Anterior cingulate cortex (tissue), 58 donors: ENCODE measurements at regions not wholly inside any gene's neighbourhood (a gene's known extent, or its start where the extent isn't known, plus 50 kb on each side); places are given as distances from the start of the nearest gene placed in this dataset.
"Not testable (repeated sequence)": the region's sequence is repeated elsewhere in the genome, so short reads cannot be mapped to it uniquely, and the experiment has no call there.

Source experiments
- DNase-seq, 58 donors: peaks; one replicate each; lab custom pipeline; 2025; lab: John Stamatoyannopoulos, UW

DNA sequence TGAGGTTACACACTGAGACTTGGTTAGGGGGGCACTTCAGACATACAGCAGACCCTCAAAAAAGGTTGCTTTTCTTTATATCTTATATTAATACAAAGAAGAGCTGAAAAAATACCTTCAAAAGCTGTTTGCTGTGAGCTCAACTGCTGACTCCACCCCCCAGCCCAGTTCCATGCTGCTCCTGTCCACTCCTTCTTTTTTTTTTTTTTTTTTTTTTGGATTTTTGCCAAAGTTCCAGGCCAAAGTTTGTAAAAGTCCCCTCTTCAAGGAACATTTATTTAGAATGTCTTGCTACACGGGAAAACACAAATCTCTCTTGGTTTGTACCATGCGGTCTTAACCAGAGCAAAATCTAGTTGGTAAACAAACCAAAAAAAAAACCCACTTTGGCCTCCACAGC, 85.3 kb upstream of the AKAP12 start:
- no peak for DNase-seq

GRCh38 chr6:151155095-151155494, 84.7 kb upstream of the AKAP12 start:
- DNase-seq: no peak

DNA sequence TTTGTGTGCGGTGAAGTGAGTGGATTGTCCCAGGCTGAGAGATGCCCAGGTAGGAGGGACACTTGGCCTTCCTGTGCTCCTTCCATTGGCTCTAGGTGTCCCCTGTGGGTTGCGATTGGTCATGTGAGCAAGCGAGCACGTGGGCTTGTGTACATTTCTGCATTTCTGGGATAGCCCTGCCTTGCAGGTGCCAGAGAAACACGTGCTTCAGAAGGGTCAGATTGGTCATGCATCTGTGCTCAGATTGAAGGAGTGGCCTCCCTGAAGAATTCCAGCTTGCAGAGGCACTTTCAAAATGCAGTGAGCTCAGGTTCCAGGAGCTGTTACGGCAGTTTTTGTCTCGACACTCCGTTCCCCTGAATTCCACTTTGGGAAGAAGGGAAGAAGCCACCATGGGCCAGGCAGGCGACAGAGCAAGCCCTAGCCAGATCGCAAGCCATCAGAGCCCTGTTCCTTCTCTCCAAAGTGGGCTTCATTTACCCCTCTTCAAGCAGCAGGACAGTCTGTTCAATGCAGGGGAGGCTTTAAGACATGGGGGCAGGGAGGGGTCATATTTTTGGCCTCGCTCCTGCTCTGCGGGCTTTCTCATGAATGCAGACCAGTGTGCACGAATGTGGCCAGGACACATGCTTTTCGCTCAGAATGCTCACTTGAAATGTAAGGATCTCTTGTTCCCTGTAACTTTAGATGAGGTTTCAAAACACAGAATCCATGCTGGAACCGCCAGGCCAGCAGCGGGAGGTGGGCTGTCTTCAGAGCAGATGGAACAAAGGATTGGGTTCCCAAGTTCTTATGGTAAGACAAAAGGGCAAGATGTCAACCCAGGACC, 78.6 kb upstream of the AKAP12 start:
- no peak for DNase-seq

GRCh38 chr6:151164383-151164782, 75.4 kb upstream of the AKAP12 start:
- DNase-seq: no peak

GRCh38 chr6:151166180-151166579, 73.6 kb upstream of the AKAP12 start:
- DNase-seq: no peak

- DNase-seq: no peak
These were observed 72.7 kb upstream of the AKAP12 start for GRCh38 chr6:151167034-151167433.

DNA sequence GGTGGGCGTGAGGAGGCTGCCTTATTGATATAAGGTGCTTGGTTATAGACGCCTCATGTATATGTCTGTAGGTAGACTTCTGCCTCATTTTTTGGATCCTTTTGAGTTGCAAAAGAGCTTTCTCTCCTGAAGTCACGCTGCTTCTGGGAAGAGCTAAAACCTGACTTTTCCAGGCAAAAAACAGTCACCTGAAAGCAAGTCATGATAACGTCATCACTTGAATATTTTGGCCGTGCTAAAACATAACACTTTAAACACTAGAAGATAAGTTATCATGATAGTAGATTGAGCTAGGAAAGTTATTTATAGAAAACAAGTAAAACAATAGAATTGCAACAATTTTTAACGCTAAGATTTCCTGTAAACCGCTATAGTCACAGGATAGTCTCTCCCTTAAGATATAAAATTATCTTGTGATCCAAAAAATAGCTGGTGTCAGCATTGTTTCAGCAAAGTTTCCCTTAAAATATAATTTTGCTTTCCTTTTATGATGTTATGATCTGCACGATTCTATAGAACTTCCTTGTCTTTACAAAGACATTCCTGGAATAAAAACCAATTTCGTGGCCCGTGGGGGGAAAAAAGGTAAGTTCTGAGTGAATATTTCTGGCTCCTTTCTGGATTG, 69.0 kb upstream of the AKAP12 start:
- no peak for DNase-seq

GRCh38 chr6:151172751-151173150, 67.0 kb upstream of the AKAP12 start:
- no peak for DNase-seq

DNA sequence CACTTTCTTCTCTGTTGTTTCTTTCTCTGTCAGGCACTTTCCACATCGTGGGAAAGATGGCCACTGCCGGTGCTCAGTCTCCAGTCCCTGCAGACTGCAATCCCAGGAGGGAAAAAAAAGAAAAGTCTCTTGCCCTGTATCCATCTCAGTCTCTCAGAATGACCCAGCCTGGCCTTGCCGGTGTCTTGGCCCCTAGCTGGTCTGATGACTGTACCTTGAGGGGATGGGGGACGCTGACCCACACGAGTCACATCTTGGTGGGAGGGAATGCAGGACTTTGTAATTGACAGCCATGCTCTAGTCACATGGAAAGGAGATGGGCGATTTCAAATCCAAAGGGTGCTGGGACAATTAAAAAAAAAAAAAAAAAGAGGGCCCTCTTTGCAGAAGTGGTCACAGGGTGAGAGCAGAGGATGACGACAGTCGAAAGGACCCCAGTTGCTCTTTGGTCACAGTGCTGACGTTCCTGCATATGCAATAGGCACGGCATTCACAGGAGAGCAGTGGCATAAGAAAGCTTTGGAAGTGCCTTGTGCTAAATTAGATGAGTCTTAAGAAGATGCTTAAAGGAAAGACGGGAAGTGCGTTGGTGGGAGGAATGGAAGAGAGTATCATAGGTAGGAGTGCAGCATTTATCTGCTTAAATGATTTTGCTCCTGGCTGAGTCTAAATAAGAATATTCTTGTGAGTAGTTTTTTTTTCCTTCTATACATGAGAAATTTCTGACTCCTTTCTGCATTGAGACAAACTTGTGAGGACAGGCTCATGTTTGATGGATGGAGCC, 63.9 kb upstream of the AKAP12 start:
- DNase-seq: peak in 1 of 58 donors; percentile 8

DNA sequence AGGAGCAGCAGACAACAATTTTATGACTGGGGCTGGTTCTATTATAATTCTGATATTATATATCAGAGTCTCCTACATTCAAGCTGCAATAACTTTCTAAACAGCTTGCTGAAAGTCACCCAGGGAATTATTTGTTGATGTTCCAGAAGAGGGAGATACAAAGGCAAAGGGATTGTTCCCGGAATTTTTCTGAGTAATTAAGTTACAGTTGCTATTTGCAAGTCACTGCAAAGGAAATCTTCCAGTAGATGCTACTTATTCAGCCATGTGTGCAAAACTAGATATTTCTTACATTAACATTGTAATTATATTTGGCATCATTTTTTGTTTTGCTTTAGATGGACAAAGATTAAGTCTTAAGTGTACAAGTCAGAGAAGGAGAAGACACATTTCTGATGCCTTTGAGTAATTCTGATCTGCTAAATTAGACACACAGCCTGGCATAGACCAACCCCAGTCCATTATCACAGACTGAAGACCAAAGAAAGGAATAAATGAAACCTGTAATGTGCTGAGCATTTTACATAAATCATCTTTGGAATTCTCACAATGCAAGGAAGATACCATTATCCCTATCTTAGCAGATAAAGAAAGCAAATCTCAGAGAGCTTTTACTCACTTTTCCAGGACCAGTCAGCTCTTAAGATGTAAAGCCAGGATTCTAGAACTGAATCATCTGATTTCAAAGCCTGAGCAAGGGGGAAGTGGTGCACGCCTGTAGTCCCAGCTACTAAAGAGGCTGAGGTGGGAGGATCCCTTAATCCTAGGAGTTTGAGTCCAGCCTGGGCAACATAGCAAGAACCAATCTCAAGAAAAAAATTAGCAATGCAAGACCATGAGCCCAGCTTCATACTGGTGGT, 62.6 kb upstream of the AKAP12 start:
- no peak for DNase-seq

DNA sequence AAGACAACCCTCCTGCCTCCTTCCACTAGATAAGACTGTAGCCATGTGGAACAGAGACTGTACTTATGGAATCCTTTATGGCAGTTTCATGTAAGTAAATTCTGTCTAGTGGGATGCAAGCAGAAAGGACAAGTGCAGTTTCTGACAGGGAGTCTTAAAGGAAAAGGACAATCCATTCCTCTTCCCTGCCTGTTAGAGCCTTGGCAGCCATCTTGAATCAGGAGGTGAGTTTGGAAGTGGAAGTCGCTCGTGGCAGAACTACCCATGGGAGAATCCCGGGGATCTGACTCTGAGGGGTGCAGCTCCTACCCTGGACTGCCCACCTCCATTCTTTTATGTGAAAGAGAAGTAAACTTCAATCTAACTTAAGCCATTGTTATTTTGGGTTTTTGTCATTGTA, 61.4 kb upstream of the AKAP12 start:
- DNase-seq: no peak

DNA sequence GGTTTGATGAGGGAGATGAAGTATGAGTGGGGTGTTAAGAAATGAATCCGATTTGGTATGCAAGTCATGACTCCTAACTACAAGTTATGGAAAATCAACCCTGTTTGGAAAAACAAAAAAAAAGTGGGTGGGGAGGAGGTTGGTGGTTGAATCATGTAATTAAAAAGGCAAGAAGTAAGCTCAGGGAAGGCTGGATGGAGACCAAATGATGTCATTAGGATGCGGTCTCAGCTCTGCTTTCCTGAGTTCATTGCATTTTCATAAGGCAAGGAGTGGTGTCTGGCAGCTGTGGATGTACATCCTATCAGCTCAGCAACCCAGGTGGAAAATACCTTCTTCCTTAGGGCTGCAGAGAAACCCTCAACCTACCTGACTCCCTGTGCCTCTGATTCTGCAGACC, 60.4 kb upstream of the AKAP12 start:
- no peak for DNase-seq

- no peak for DNase-seq
These were observed 59.3 kb upstream of the AKAP12 start for GRCh38 chr6:151180330-151181048.

DNA sequence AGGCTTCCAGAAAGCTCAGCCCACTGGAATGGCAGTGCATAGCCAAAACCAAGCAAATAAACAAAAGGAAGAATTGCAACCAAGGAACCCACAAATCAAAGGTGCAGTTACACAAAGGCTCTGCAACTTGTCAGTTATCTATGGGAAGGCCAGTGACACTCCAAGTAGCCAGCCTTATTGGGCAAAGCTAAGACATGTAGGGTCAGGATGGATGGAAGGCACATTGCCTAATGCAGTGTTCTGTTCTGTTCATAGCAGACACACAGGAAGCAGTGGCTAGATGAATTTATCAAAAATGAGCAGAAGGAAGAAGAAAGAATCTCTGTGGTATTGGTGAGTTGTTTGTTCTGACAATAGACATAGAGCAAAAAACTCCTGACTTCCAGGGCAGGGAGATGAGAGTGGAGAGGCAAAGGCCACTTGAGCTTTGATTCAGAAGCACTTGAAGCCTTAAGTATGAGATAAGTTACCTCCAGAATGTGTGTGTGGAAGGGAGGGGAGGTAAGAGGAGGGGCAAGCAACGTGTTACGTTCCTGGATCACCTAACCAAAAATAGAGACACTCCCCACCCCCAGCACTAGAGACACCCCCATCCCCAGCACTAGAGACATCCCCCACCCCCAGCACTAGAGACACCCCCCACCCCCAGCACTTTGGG, 57.9 kb upstream of the AKAP12 start:
- DNase-seq: no peak

GRCh38 chr6:151182958-151183357, 56.8 kb upstream of the AKAP12 start:
- DNase-seq: not testable (repeated sequence)

- DNase-seq: no peak
These were observed 54.6 kb upstream of the AKAP12 start for GRCh38 chr6:151185148-151185547.

DNA sequence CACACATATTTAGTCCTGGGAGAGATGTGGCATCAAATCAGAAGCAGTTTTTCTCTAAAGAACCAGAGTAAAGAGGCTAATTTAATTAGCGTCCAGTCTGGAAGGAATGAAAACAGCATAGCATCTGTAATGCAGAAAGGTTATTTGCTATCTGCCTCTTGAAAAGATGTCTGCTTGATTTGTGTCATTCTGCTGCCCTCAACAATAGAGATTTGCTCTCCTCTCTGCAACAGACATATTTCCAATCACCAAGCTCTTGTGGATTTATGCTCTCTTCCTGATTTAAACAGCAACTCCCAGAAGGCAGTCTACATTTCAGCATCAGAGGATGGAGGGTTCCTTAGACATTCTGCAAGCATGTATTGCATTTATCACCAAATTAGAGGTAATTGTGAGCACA, 53.5 kb upstream of the AKAP12 start:
- no peak for DNase-seq

DNA sequence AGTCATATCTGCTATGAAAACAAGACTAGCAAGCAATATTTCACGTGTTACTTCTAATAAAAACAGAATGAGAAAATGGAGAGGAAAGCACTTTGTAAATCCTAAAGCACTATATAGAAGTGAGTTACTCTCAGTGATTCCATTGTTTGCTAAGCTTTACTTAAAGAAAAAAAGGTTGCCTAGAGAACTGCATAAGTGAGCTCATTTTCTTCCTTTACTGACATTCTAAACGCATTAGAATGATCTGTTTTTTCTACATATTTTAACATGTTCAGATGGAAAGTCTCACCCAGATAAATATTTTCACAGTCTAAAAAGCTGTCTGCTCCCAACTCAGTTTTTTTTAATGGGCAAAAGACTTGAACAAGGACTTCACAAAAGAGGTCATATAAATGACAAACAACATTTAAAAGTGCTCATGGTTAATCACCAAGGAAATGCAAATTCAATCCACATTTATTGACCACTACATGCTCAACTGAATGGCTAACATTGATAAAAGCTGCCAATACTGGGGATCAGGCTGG, 52.9 kb upstream of the AKAP12 start:
- DNase-seq: no peak
